ENCODE measurements at regions not wholly inside any gene's neighbourhood (a gene's known extent, or its start where the extent isn't known, plus 50 kb on each side); places are given as distances from the start of the nearest gene placed in this dataset.

- Mint-ChIP-seq H3K27me3 (ENCODE audit: low read depth, unreplicated experiment) (peaks cover 47% of the 10 kb centered on the region), H3K36me3 (ENCODE audit: low read depth, unreplicated experiment) (no peaks in the 10 kb centered on the region), H3K4me3 (ENCODE audit: unreplicated experiment) (no peak overlapping the region), H3K9me3 (ENCODE audit: unreplicated experiment) (peaks cover 12% of the 10 kb centered on the region), H3K4me1 (ENCODE audit: low read depth, unreplicated experiment) (peaks cover 9% of the 10 kb centered on the region), H3K27ac (ENCODE audit: unreplicated experiment) (no peak overlapping the region)
- TF ChIP-seq EZH2 (IDR thresholded peaks at IDR 0.05; ENCODE audit: insufficient read depth, low read length) (no peak), CTCF (IDR thresholded peaks at IDR 0.05; ENCODE audit: insufficient read depth, low read depth, low read length) (no peak)
- DNase-seq (ENCODE audit: low read depth) (no peak), FAIRE-seq (no peak)
- no peaks in the 10 kb centered on the region for H4K20me1 ChIP-seq (ENCODE audit: insufficient read depth, low read length)
- H3K4me1 ChIP-seq (ENCODE audit: insufficient read depth, low read length), result no peaks in the 10 kb centered on the region
- H3K27ac ChIP-seq (ENCODE audit: low read depth, low read length), result no peak overlapping the region
- H3K4me2 ChIP-seq (ENCODE audit: low read length), result no peak overlapping the region
- H3K9me3 ChIP-seq (ENCODE audit: insufficient read depth, low read depth, low read length), result no peaks in the 10 kb centered on the region
- H3K79me2 ChIP-seq (ENCODE audit: insufficient read depth, low read length), result no peaks in the 10 kb centered on the region
- H3K36me3 ChIP-seq (ENCODE audit: insufficient read depth, low read length), result no peaks in the 10 kb centered on the region
- no peak overlapping the region for H3K9ac ChIP-seq (ENCODE audit: low read length)
- no peaks in the 10 kb centered on the region for H3K27me3 ChIP-seq (ENCODE audit: insufficient read depth, low read length)
- no peak overlapping the region for H3K4me3 ChIP-seq (ENCODE audit: insufficient read depth, low read depth, low read length)
- H2AFZ ChIP-seq (ENCODE audit: low read depth, low read length), result no peak overlapping the region
These were observed 63.6 kb upstream of the OLFM1 start for GRCh38 chr9:135023786-135024405.

GRCh38 chr9:135029463-135029862 is 58.0 kb upstream of the OLFM1 start:
- H3K27ac Mint-ChIP-seq (ENCODE audit: unreplicated experiment), result no peak overlapping the region
- Histone ChIP-seq H4K20me1 (ENCODE audit: insufficient read depth, low read length) (no peaks in the 10 kb centered on the region), H3K79me2 (ENCODE audit: insufficient read depth, low read length) (no peaks in the 10 kb centered on the region), H3K4me2 (ENCODE audit: low read length) (no peak overlapping the region), H3K9ac (ENCODE audit: low read length) (no peak overlapping the region), H2AFZ (ENCODE audit: low read depth, low read length) (no peak overlapping the region), H3K36me3 (ENCODE audit: insufficient read depth, low read length) (no peaks in the 10 kb centered on the region), H3K4me3 (ENCODE audit: insufficient read depth, low read depth, low read length) (no peak overlapping the region), H3K27me3 (ENCODE audit: insufficient read depth, low read length) (no peaks in the 10 kb centered on the region), H3K4me1 (ENCODE audit: insufficient read depth, low read length) (no peaks in the 10 kb centered on the region), H3K9me3 (ENCODE audit: insufficient read depth, low read depth, low read length) (no peaks in the 10 kb centered on the region), H3K27ac (ENCODE audit: low read depth, low read length) (no peak overlapping the region)
- peaks cover 44% of the 10 kb centered on the region for H3K27me3 Mint-ChIP-seq (ENCODE audit: low read depth, unreplicated experiment)
- H3K9me3 Mint-ChIP-seq (ENCODE audit: unreplicated experiment), result peaks cover 12% of the 10 kb centered on the region
- no peaks in the 10 kb centered on the region for H3K36me3 Mint-ChIP-seq (ENCODE audit: low read depth, unreplicated experiment)
- no peaks in the 10 kb centered on the region for H3K4me1 Mint-ChIP-seq (ENCODE audit: low read depth, unreplicated experiment)
- no peak overlapping the region for H3K4me3 Mint-ChIP-seq (ENCODE audit: unreplicated experiment)
- DNase-seq (ENCODE audit: low read depth) (no peak), FAIRE-seq (no peak)
- no peak for TF ChIP-seq CTCF (IDR thresholded peaks at IDR 0.05; ENCODE audit: insufficient read depth, low read depth, low read length)
- no peak for TF ChIP-seq EZH2 (IDR thresholded peaks at IDR 0.05; ENCODE audit: insufficient read depth, low read length)

- Histone ChIP-seq H3K27ac (ENCODE audit: low read depth, low read length) (no peak overlapping the region), H3K27me3 (ENCODE audit: insufficient read depth, low read length) (no peaks in the 10 kb centered on the region), H3K4me3 (ENCODE audit: insufficient read depth, low read depth, low read length) (no peak overlapping the region), H3K79me2 (ENCODE audit: insufficient read depth, low read length) (no peaks in the 10 kb centered on the region), H4K20me1 (ENCODE audit: insufficient read depth, low read length) (no peaks in the 10 kb centered on the region), H3K4me1 (ENCODE audit: insufficient read depth, low read length) (no peaks in the 10 kb centered on the region), H3K4me2 (ENCODE audit: low read length) (no peak overlapping the region), H2AFZ (ENCODE audit: low read depth, low read length) (no peak overlapping the region), H3K36me3 (ENCODE audit: insufficient read depth, low read length) (no peaks in the 10 kb centered on the region), H3K9me3 (ENCODE audit: insufficient read depth, low read depth, low read length) (no peaks in the 10 kb centered on the region), H3K9ac (ENCODE audit: low read length) (no peak overlapping the region)
- Mint-ChIP-seq H3K4me3 (ENCODE audit: unreplicated experiment) (no peak overlapping the region), H3K27me3 (ENCODE audit: low read depth, unreplicated experiment) (peaks cover 44% of the 10 kb centered on the region), H3K36me3 (ENCODE audit: low read depth, unreplicated experiment) (no peaks in the 10 kb centered on the region), H3K9me3 (ENCODE audit: unreplicated experiment) (peaks cover 11% of the 10 kb centered on the region), H3K27ac (ENCODE audit: unreplicated experiment) (no peak overlapping the region), H3K4me1 (ENCODE audit: low read depth, unreplicated experiment) (no peaks in the 10 kb centered on the region)
- no peak for DNase-seq (ENCODE audit: low read depth)
- no peak for FAIRE-seq
- TF ChIP-seq EZH2 (IDR thresholded peaks at IDR 0.05; ENCODE audit: insufficient read depth, low read length) (no peak), CTCF (IDR thresholded peaks at IDR 0.05; ENCODE audit: insufficient read depth, low read depth, low read length) (no peak)
These were observed 57.5 kb upstream of the OLFM1 start for GRCh38 chr9:135029871-135030565.
